Ascending aorta (tissue), 2 donors: ENCODE measurements at regions not wholly inside any gene's neighbourhood (a gene's known extent, or its start where the extent isn't known, plus 50 kb on each side); places are given as distances from the start of the nearest gene placed in this dataset.

Experiments used
- DNase-seq, 2 donors: peaks; one replicate each; pipeline ENCODE4 v3.0.0-alpha.2; 2019; ENCODE audit warnings: low spot score in 2 of 2
- H3K27ac ChIP-seq, 2 donors: fragments of 200-600 bp; sonication (generic); one replicate each; pipeline ENCODE4 v1.5.1; 2016 to 2017; ENCODE audit warnings: mild to moderate bottlenecking in 1 of 2
- H3K27me3 ChIP-seq: fragments of 200-600 bp; sonication (generic); one replicate; pipeline ENCODE4 v1.5.1; 2017
- H3K36me3 ChIP-seq, 2 donors: fragments of 200-600 bp; sonication (generic); one replicate each; pipeline ENCODE4 v1.5.1; 2016
- H3K4me1 ChIP-seq, 2 donors: fragments of 200-600 bp; sonication (generic); one replicate each; pipeline ENCODE4 v1.5.1; 2016 to 2017; ENCODE audit warnings: mild to moderate bottlenecking in 1 of 2
- H3K4me3 ChIP-seq, 2 donors: fragments of 200-600 bp; sonication (generic); one replicate each; pipeline ENCODE4 v1.5.1; 2016 to 2017; ENCODE audit warnings: mild to moderate bottlenecking in 1 of 2
- H3K9me3 ChIP-seq, 2 donors: fragments of 200-600 bp; sonication (generic); one replicate each; pipeline ENCODE4 v1.5.1; 2016
- CTCF ChIP-seq, 3 experiments: fragments of 200-600 bp in 2 of 3; fragments of 450-650 bp in 1 of 3; sonication (generic) in 2 of 3; IDR thresholded peaks; one replicate each; pipeline ENCODE4 v1.5.1; 2016 to 2019; ENCODE audit warnings: antibody characterized with exemption in 3 of 3, mild to moderate bottlenecking in 1 of 3, moderate library complexity in 1 of 3
- intact Hi-C: fragments of 100-400 bp; cut with DNase I; formaldehyde crosslinking; loops from one replicate; pipeline ENCODE4 v1.15.1; 2023

GRCh38 chr18:77879829-77880228, 630.2 kb downstream of the GALR1 start:
- no peaks in the 10 kb centered on the region for H3K27me3 ChIP-seq
- H3K9me3 ChIP-seq, result no peaks in the 10 kb centered on the region
- H3K27ac ChIP-seq, result no peak overlapping the region
- intact Hi-C loops, result no loop called here
- DNase-seq, result no peak
- no peak overlapping the region for H3K4me3 ChIP-seq
- no peaks in the 10 kb centered on the region for H3K36me3 ChIP-seq
- H3K4me1 ChIP-seq, result no peaks in the 10 kb centered on the region
- no peak for TF ChIP-seq CTCF (IDR thresholded peaks at IDR 0.05)

- Histone ChIP-seq H3K27me3 (no peaks in the 10 kb centered on the region), H3K27ac (no peak overlapping the region), H3K4me1 (no peaks in the 10 kb centered on the region), H3K36me3 (no peaks in the 10 kb centered on the region), H3K9me3 (no peaks in the 10 kb centered on the region), H3K4me3 (no peak overlapping the region)
- TF ChIP-seq CTCF (IDR thresholded peaks at IDR 0.05), result no peak
- intact Hi-C loops, result no loop called here
- DNase-seq, result no peak
Measured at GRCh38 chr18:77884454-77884853, 634.8 kb downstream of the GALR1 start.

GRCh38 chr18:77894060-77894459, 644.4 kb downstream of the GALR1 start:
- no peaks in the 10 kb centered on the region for H3K27me3 ChIP-seq
- no peak overlapping the region for H3K27ac ChIP-seq
- H3K9me3 ChIP-seq, result no peaks in the 10 kb centered on the region
- H3K4me1 ChIP-seq, result no peaks in the 10 kb centered on the region
- H3K36me3 ChIP-seq, result no peaks in the 10 kb centered on the region
- intact Hi-C loops, result no loop called here
- H3K4me3 ChIP-seq, result no peak overlapping the region
- DNase-seq, result no peak
- no peak for TF ChIP-seq CTCF (IDR thresholded peaks at IDR 0.05)

DNA sequence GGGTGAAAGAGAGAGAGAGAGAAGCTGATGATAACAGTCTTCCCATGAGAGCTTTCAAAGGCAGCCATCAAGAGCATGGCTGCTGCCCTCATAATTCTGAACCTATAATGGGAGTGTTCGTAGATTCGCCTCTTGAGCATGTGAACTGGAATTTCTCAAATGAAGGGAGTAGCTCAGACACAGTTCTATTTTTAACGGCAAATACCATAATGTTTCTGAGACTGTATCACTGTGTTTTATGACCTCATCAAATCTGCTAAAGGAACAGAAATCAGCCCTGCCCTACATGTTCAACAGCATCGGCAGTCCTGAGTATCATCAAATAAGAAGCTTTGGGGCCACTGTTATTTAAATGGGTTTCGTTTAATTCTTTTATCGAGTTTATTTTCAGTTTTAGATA, 645.6 kb downstream of the GALR1 start:
- no peaks in the 10 kb centered on the region for H3K4me1 ChIP-seq
- H3K4me3 ChIP-seq, result no peak overlapping the region
- no peak overlapping the region for H3K27ac ChIP-seq
- H3K27me3 ChIP-seq, result peaks cover 4% of the 10 kb centered on the region
- no peaks in the 10 kb centered on the region for H3K36me3 ChIP-seq
- intact Hi-C loops, result no loop called here
- no peak for TF ChIP-seq CTCF (IDR thresholded peaks at IDR 0.05)
- H3K9me3 ChIP-seq, result no peaks in the 10 kb centered on the region
- no peak for DNase-seq

- Histone ChIP-seq H3K4me1 (no peaks in the 10 kb centered on the region), H3K27me3 (peaks cover 4% of the 10 kb centered on the region), H3K4me3 (no peak overlapping the region), H3K9me3 (no peaks in the 10 kb centered on the region), H3K27ac (no peak overlapping the region), H3K36me3 (no peaks in the 10 kb centered on the region)
- no peak for DNase-seq
- no peak for TF ChIP-seq CTCF (IDR thresholded peaks at IDR 0.05)
- intact Hi-C loops, result no loop called here
Measured at GRCh38 chr18:77896586-77897252, 647.1 kb downstream of the GALR1 start.

GRCh38 chr18:77897606-77898005, 648.0 kb downstream of the GALR1 start:
- intact Hi-C loops, result no loop called here
- no peaks in the 10 kb centered on the region for H3K4me1 ChIP-seq
- no peak for TF ChIP-seq CTCF (IDR thresholded peaks at IDR 0.05)
- DNase-seq, result no peak
- H3K9me3 ChIP-seq, result no peaks in the 10 kb centered on the region
- peaks cover 4% of the 10 kb centered on the region for H3K27me3 ChIP-seq
- no peak overlapping the region for H3K27ac ChIP-seq
- H3K36me3 ChIP-seq, result no peaks in the 10 kb centered on the region
- H3K4me3 ChIP-seq, result no peak overlapping the region
